ENCODE measurements at regions not wholly inside any gene's neighbourhood (a gene's known extent, or its start where the extent isn't known, plus 50 kb on each side); places are given as distances from the start of the nearest gene placed in this dataset.

DNA sequence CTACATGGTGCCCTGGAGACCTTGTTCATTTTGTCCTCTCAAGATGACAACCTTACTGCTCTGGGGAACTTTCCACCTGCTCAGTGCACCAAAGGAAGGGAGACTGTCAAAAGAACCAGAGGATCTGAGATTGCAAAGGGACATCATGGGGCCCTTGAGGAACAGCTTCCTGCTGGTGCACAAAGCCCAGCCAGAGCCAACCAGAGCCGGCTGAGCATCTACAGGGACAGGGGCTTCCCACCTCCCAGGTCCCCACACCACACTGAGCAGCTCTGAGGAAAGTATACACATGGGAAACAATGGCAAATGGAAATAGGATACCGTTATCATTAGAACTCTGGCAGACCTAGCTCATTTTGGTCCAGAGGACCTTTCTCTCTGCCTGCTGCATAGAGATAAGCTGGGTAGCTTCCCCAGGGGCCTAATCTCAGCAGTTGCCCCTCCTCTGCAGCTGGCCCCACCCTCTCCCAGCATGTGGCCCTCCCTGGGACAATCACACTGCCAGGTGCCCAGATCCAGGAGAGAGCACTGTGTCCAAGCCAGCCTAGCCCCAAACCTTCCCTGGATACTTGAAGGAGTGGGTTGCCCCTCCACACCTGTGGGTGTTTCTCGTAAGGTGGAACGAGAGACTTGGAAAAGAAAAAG, 123.4 kb upstream of the PRR20G start:
- H3K9me1 ChIP-seq (replicated peaks; ENCODE audit: control insufficient read depth, extremely low read depth, insufficient read depth, low read length) = no peaks in the 10 kb centered on the region
- no peak overlapping the region for H3K4me2 ChIP-seq (ENCODE audit: insufficient read depth, low read length)
- POLR2A ChIA-PET = no interaction called here
- FAIRE-seq = no peak
- no peaks in the 10 kb centered on the region for H3K4me1 ChIP-seq (ENCODE audit: control insufficient read depth, extremely low read depth, insufficient read depth, low read length)
- no peak overlapping the region for H2AFZ ChIP-seq (ENCODE audit: low read depth, low read length)
- BruUV-seq (replicated peaks) = no TSS peak
- TF ChIP-seq JUN (IDR thresholded peaks at IDR 0.05; ENCODE audit: borderline replicate concordance, insufficient read depth, insufficient read length, low read depth) (no peak), POLR2AphosphoS5 (IDR thresholded peaks at IDR 0.05; ENCODE audit: insufficient read depth, low read depth, low read length) (no peak), GATA2 (IDR thresholded peaks at IDR 0.05; ENCODE audit: insufficient read depth, insufficient read length, low read depth, low read length) (no peak), EZH2 (IDR thresholded peaks at IDR 0.05; ENCODE audit: borderline replicate concordance, low read depth, low read length, severe bottlenecking) (no peak), MAX (IDR thresholded peaks at IDR 0.05; ENCODE audit: insufficient read depth, insufficient read length) (no peak), CTCF (IDR thresholded peaks at IDR 0.05; ENCODE audit: extremely low read depth in 1 of 2, insufficient read depth in 1 of 2, low read depth in 1 of 2, low read length in 2 of 2) (no peak), POLR2A (IDR thresholded peaks at IDR 0.05; ENCODE audit: low read depth, low read length) (no peak), FOS (IDR thresholded peaks at IDR 0.05; ENCODE audit: borderline replicate concordance, insufficient read depth, low read length) (no peak), MYC (IDR thresholded peaks at IDR 0.05; ENCODE audit: low read depth, low read length) (no peak)
- dilution Hi-C loops (cut with MboI; ENCODE audit: extremely low pct_ligation_motif_present, low sequenced_read_pairs) (no loop called here), intact Hi-C loops (cut with micrococcal nuclease) (no loop called here)
- H3K9me3 ChIP-seq (replicated peaks; ENCODE audit: control insufficient read depth, insufficient read depth, low read length) = no peaks in the 10 kb centered on the region
- no peaks in the 10 kb centered on the region for H3K36me3 ChIP-seq (ENCODE audit: control insufficient read depth in 2 of 2, extremely low read depth in 1 of 2, insufficient read depth in 2 of 2, low read length in 2 of 2)
- H3K27me3 ChIP-seq (ENCODE audit: control insufficient read depth in 2 of 2, insufficient read depth in 2 of 2, low read length in 2 of 2) = peaks cover 0 to 3% of the 10 kb centered on the region in 2 experiments
- no peak overlapping the region for H3K4me3 ChIP-seq (replicated peaks in 1 of 3; ENCODE audit: insufficient read depth in 1 of 3, low read depth in 1 of 3, low read length in 3 of 3)
- DNase-seq (ENCODE audit: low read depth, low spot score) = no peak
- CTCF ChIA-PET = no interaction called here
- H4K20me1 ChIP-seq (replicated peaks; ENCODE audit: control insufficient read depth, extremely low read depth, insufficient read depth, low read length) = no peaks in the 10 kb centered on the region
- no peak overlapping the region for H3K9ac ChIP-seq (replicated peaks; ENCODE audit: extremely low read depth, insufficient read depth, low read length)
- H3K27ac ChIP-seq (ENCODE audit: insufficient read depth, low read depth, low read length) = no peak overlapping the region
- H3K79me2 ChIP-seq (ENCODE audit: control insufficient read depth, insufficient read depth, low read length) = no peaks in the 10 kb centered on the region

Data from endothelial cell of umbilical vein (primary cell).